Spleen (tissue), 11 donors: ENCODE measurements at regions not wholly inside any gene's neighbourhood (a gene's known extent, or its start where the extent isn't known, plus 50 kb on each side); places are given as distances from the start of the nearest gene placed in this dataset.

Experiments used
- DNase-seq: peaks from one replicate; pipeline ENCODE4 v3.0.0-alpha.2; 2020
- H3K27ac ChIP-seq, 8 donors: fragments of 200-600 bp; sonication (generic) in 7 of 8; 1 replicate in 4 of 8; 2 replicates in 4 of 8; pipeline versions ENCODE4 v1.5.0 to v1.8.0; 2016 to 2021; ENCODE audit warnings: inconsistent platforms in 4 of 8, mild to moderate bottlenecking in 4 of 8, moderate library complexity in 1 of 8
- H3K27me3 ChIP-seq, 7 donors: fragments of 200-600 bp; sonication (generic) in 6 of 7; replicated peaks in 1 of 7; 1 replicate in 4 of 7; 2 replicates in 3 of 7; pipeline versions ENCODE4 v1.5.0 to v1.8.0; 2016 to 2021; ENCODE audit warnings: inconsistent platforms in 3 of 7, mild to moderate bottlenecking in 1 of 7
- H3K36me3 ChIP-seq, 6 donors: fragments of 200-600 bp; sonication (generic) in 5 of 6; 1 replicate in 4 of 6; 2 replicates in 2 of 6; pipeline versions ENCODE4 v1.5.0 to v1.8.0; 2016 to 2021; ENCODE audit warnings: inconsistent platforms in 2 of 6
- H3K4me1 ChIP-seq, 6 donors: fragments of 200-600 bp; sonication (generic) in 5 of 6; 1 replicate in 3 of 6; 2 replicates in 3 of 6; pipeline versions ENCODE4 v1.5.0 to v1.8.0; 2016 to 2021; ENCODE audit warnings: inconsistent platforms in 3 of 6
- H3K4me3 ChIP-seq, 8 donors: fragments of 200-600 bp; sonication (generic) in 7 of 8; 1 replicate in 4 of 8; 2 replicates in 4 of 8; pipeline versions ENCODE4 v1.5.0 to v1.8.0; 2016 to 2021; ENCODE audit warnings: inconsistent platforms in 4 of 8, mild to moderate bottlenecking in 4 of 8, moderate library complexity in 2 of 8
- H3K9me3 ChIP-seq, 8 donors: fragments of 200-600 bp; sonication (generic) in 7 of 8; 1 replicate in 4 of 8; 2 replicates in 4 of 8; pipeline versions ENCODE4 v1.5.0 to v1.8.0; 2016 to 2021; ENCODE audit warnings: inconsistent platforms in 4 of 8
- POLR2A ChIP-seq, 3 donors: fragments of 450-650 bp; IDR thresholded peaks; one replicate each; pipeline ENCODE4 v1.5.1; 2017; ENCODE audit warnings: antibody characterized with exemption in 3 of 3, mild to moderate bottlenecking in 1 of 3
- POLR2AphosphoS5 ChIP-seq, 3 donors: sonication (generic); formaldehyde crosslinking; IDR thresholded peaks; one replicate each; pipeline ENCODE4 v1.5.1; 2017; ENCODE audit warnings: antibody characterized with exemption in 3 of 3
- WGBS, 5 donors: extraction: QIAGEN DNeasy Blood & Tissue Kit in 3 of 5; methylation state at CpG; one replicate each; pipeline versions ENCODE4 v1.1.5 to v1.1.7; 2013 to 2018; 5-methylcytosine and 5-hydroxymethylcytosine counted together
- intact Hi-C: fragments of 100-400 bp; cut with DNase I; formaldehyde crosslinking; loops from one replicate; pipeline ENCODE4 v1.15.0; 2023; ENCODE audit warnings: low total_unique reads
- TF ChIP-seq, protein P1 (sequence below), 11 experiments: fragments of 200-600 bp in 7 of 11; fragments of 450-650 bp in 4 of 11; sonication (generic) in 4 of 11; IDR thresholded peaks in 8 of 11; conservative IDR thresholded peaks in 3 of 11; 1 replicate in 7 of 11; 2 replicates in 4 of 11; pipeline versions ENCODE4 v1.4.0 to v1.8.0; 2016 to 2021; ENCODE audit warnings: antibody characterized with exemption in 11 of 11, inconsistent platforms in 4 of 11, mild to moderate bottlenecking in 1 of 11
- donor health status: healthy with polysubstance abuse.
- donor health status: DM: no; HTN: no; CAD: no; lungs with moderate emphysema.
- donor health status: DM: no; HTN: no; CAD: no.
- donor health status: Bipolar disorder and iron deficiency.
- donor health status: healthy.
- donor health status: DM: no; HTN: no; CAD: no.
- donor health status: DM: yes; HTN: yes; CAD: no.

DNA sequence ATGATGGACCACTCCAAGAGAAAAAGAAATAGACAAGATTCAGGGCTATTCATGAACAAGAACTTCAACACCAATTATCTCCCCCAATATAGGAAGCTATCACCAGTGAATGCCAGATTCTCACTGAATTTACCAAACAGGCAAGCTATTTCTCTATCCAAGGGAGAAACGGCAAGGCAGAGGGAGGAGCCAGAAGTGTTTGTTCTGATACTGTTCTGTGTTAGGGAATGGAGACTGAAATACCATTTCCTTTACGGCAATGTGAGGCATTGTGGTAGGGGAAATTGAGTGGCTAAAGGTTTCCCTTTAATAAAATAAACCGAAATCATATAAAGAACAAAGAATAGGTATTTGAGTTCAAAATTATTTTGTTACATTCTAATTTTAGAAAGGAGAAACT lies 68.0 kb upstream of the ALDH1A1 start:
- no peaks in the 10 kb centered on the region for H3K36me3 ChIP-seq
- intact Hi-C loops, result no loop called here
- TF ChIP-seq POLR2AphosphoS5 (IDR thresholded peaks at IDR 0.05), result no peak
- TF ChIP-seq, protein P1, sequence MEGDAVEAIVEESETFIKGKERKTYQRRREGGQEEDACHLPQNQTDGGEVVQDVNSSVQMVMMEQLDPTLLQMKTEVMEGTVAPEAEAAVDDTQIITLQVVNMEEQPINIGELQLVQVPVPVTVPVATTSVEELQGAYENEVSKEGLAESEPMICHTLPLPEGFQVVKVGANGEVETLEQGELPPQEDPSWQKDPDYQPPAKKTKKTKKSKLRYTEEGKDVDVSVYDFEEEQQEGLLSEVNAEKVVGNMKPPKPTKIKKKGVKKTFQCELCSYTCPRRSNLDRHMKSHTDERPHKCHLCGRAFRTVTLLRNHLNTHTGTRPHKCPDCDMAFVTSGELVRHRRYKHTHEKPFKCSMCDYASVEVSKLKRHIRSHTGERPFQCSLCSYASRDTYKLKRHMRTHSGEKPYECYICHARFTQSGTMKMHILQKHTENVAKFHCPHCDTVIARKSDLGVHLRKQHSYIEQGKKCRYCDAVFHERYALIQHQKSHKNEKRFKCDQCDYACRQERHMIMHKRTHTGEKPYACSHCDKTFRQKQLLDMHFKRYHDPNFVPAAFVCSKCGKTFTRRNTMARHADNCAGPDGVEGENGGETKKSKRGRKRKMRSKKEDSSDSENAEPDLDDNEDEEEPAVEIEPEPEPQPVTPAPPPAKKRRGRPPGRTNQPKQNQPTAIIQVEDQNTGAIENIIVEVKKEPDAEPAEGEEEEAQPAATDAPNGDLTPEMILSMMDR (IDR thresholded peaks at IDR 0.05 in 8 of 11, conservative IDR thresholded peaks at IDR 0.05 in 3 of 11), result no peak
- TF ChIP-seq POLR2A (IDR thresholded peaks at IDR 0.05), result no peak
- no peak for DNase-seq
- no peaks in the 10 kb centered on the region for H3K27me3 ChIP-seq
- WGBS, 5 donors, result 63 to 69% (median 69%) methylated on average over 3 of the region's 3 CpGs
- peaks cover 0 to 12% (median 6%) of the 10 kb centered on the region in 6 donors for H3K4me1 ChIP-seq
- no peak overlapping the region for H3K4me3 ChIP-seq
- no peak overlapping the region for H3K27ac ChIP-seq
- H3K9me3 ChIP-seq, result peaks cover 0 to 12% (median 7%) of the 10 kb centered on the region in 8 donors

DNA sequence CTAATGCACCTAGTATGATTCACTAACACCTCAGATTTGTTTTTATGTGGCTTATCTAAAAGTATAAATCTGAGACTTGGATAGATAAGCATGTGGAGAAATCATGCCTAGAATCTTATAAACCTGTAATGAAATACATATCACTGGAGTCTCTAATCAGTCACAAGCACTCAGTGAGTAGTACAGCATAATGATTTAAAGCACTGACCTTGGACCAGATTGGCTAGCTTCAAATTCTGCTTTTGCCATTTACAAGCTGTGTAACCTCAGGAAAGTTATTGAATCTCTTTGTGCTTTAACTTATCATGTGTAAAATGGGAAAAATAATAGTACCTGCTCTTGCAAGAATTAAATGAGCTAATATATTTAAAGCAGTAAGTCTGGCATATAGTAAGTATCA lies 61.2 kb upstream of the ALDH1A1 start:
- no peaks in the 10 kb centered on the region for H3K36me3 ChIP-seq
- TF ChIP-seq, protein P1 (IDR thresholded peaks at IDR 0.05 in 8 of 11, conservative IDR thresholded peaks at IDR 0.05 in 3 of 11), result no peak
- TF ChIP-seq POLR2A (IDR thresholded peaks at IDR 0.05) (no peak), POLR2AphosphoS5 (IDR thresholded peaks at IDR 0.05) (no peak)
- DNase-seq, result no peak
- H3K4me1 ChIP-seq, result no peaks in the 10 kb centered on the region
- intact Hi-C loops, result no loop called here
- H3K4me3 ChIP-seq, result no peak overlapping the region
- no peaks in the 10 kb centered on the region for H3K27me3 ChIP-seq
- H3K9me3 ChIP-seq, result peaks cover 0 to 12% (median 7%) of the 10 kb centered on the region in 8 donors
- no peak overlapping the region for H3K27ac ChIP-seq

DNA sequence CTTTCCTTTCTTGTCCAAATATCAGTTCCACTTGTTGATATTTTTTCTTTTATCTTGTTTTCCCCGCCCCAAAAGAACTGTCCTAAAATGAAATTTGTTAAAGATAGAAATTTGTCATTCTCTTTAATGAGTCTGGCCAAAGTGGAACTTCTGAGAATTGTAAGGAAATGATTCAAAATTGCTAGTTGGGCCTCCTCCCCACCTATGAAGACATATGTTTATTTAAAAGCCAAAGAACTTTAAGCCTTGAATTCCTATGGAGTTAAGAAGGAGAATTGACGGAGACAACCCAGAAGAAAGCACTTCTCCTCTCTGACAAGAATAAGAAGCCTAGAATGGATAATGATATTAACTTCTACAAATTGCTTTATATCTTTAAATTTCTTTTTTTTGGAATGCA lies 59.1 kb upstream of the ALDH1A1 start:
- no peak for DNase-seq
- intact Hi-C loops, result no loop called here
- H3K36me3 ChIP-seq, result no peaks in the 10 kb centered on the region
- peaks cover 0 to 7% (median 0%) of the 10 kb centered on the region in 7 donors for H3K27me3 ChIP-seq
- TF ChIP-seq, protein P1 (IDR thresholded peaks at IDR 0.05 in 8 of 11, conservative IDR thresholded peaks at IDR 0.05 in 3 of 11), result no peak
- no peak for TF ChIP-seq POLR2A (IDR thresholded peaks at IDR 0.05)
- TF ChIP-seq POLR2AphosphoS5 (IDR thresholded peaks at IDR 0.05), result no peak
- no peak overlapping the region for H3K27ac ChIP-seq
- no peaks in the 10 kb centered on the region for H3K4me1 ChIP-seq
- no peaks in the 10 kb centered on the region for H3K9me3 ChIP-seq
- 80 to 94% (median 93%) methylated on average over 2 of the region's 2 CpGs for WGBS, 5 donors
- H3K4me3 ChIP-seq, result no peak overlapping the region

DNA sequence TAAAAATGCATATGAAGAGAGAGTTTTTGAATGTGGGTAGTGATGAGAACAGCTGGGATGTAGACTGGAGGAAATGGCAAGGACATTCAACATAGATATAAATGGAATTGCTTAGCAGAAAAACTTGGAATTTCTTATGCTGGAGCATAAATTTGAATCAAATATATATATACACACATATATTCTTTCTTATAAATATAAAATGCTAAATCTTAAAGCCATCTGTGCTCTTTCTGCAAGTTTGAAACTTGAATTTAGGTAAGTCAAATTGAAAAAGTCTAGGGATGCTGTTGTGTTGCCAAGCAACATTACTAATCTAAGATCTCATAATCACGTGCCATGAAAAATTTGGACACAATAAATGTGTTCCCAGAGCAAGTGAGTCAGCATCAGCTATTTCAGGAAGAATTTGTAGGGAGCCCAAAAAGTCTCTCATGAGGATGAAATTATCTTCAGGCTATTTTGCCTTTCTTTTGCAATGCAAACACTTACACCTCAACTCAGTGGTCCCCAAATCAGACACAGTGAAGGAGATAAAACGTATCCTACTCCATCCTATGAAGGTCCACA lies 58.4 kb upstream of the ALDH1A1 start:
- Histone ChIP-seq H3K36me3 (no peaks in the 10 kb centered on the region), H3K9me3 (no peaks in the 10 kb centered on the region), H3K27ac (no peak overlapping the region), H3K4me3 (no peak overlapping the region), H3K4me1 (no peaks in the 10 kb centered on the region), H3K27me3 (peaks cover 0 to 7% (median 0%) of the 10 kb centered on the region in 7 donors)
- DNase-seq, result no peak
- TF ChIP-seq, protein P1 (IDR thresholded peaks at IDR 0.05 in 8 of 11, conservative IDR thresholded peaks at IDR 0.05 in 3 of 11), result no peak
- TF ChIP-seq POLR2A (IDR thresholded peaks at IDR 0.05) (no peak), POLR2AphosphoS5 (IDR thresholded peaks at IDR 0.05) (no peak)
- intact Hi-C loops, result no loop called here
- WGBS, 5 donors, result 56 to 87% (median 73%) methylated on average over 2 of the region's 2 CpGs
